NT2/D1 (cell line): ENCODE measurements at regions not wholly inside any gene's neighbourhood (a gene's known extent, or its start where the extent isn't known, plus 50 kb on each side); places are given as distances from the start of the nearest gene placed in this dataset.

ENCODE experiments used
- SUZ12 ChIP-seq: IDR thresholded peaks from 2 replicates; pipeline ENCODE4 v1.6.1; 2011; ENCODE audit not compliant: insufficient read length, insufficient read depth; ENCODE audit errors: extremely low read depth
- YY1 ChIP-seq: IDR thresholded peaks from 2 replicates; pipeline ENCODE4 v1.6.1; 2011; ENCODE audit not compliant: insufficient read length, insufficient read depth
- ZNF274 ChIP-seq: IDR thresholded peaks from 2 replicates; pipeline ENCODE4 v1.6.1; 2011; ENCODE audit warnings: mild to moderate bottlenecking, low read depth, low read length

DNA sequence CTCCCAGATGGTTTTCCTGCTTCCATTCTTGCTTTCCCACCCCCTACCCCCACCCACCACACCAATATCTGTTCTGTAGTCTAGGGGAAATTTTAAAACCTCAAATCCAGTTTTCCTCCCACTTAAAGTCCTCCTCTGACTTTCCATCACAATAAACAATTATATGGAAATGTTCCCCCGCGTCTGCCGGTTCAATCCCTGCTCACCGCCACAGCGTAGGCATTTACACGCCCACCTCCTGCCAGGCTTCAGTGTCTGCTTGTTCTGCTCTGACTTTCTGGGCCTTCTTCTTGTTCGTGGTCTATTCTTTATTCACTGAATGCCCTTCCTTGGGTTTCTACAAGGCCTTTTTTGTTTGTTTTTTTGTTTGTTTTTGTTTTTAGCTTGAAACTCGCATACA lies 633.0 kb upstream of the MKI67 start:
- no peak for TF ChIP-seq YY1
- TF ChIP-seq SUZ12, result no peak
- TF ChIP-seq ZNF274, result no peak
